ENCODE measurements at regions not wholly inside any gene's neighbourhood (a gene's known extent, or its start where the extent isn't known, plus 50 kb on each side); places are given as distances from the start of the nearest gene placed in this dataset.

- TF ChIP-seq POLR2AphosphoS5 (IDR thresholded peaks at IDR 0.05; ENCODE audit: low read depth, low read length) (no peak), POLR2A (IDR thresholded peaks at IDR 0.05; ENCODE audit: low read depth, low read length) (no peak), TAF1 (IDR thresholded peaks at IDR 0.05; ENCODE audit: low read depth, low read length) (no peak), SPI1 (IDR thresholded peaks at IDR 0.05; ENCODE audit: low read depth, low read length) (no peak), POU2F2 (IDR thresholded peaks at IDR 0.05; ENCODE audit: low read depth, low read length) (no peak)
These were observed 60.2 kb upstream of the SLC4A7 start for GRCh38 chr3:27544372-27544865.

Data from GM12891 (cell line).